Liver (tissue), 8 donors: ENCODE measurements at regions not wholly inside any gene's neighbourhood (a gene's known extent, or its start where the extent isn't known, plus 50 kb on each side); places are given as distances from the start of the nearest gene placed in this dataset.

Source experiments
- DNase-seq: peaks from one replicate; pipeline ENCODE4 v3.0.0-alpha.2; 2017; ENCODE audit warnings: low spot score
- H3K27ac ChIP-seq, 2 donors: one replicate each; pipeline ENCODE4 v1.7.0; 2013; ENCODE audit warnings: inconsistent platforms in 2 of 2, low read length in 2 of 2, control low read depth in 1 of 2, low read depth in 1 of 2, mild to moderate bottlenecking in 1 of 2
- H3K27me3 ChIP-seq, 4 donors: one replicate each; pipeline versions ENCODE4 v1.6.1 to v1.7.0; 2013; ENCODE audit warnings: low read length in 3 of 4, inconsistent platforms in 1 of 4, mild to moderate bottlenecking in 1 of 4, moderate library complexity in 1 of 4; ENCODE audit not compliant: control insufficient read depth in 4 of 4, insufficient read depth in 4 of 4
- H3K36me3 ChIP-seq, 4 donors: one replicate each; pipeline versions ENCODE4 v1.6.1 to v1.7.0; 2013; ENCODE audit warnings: low read length in 3 of 4, mild to moderate bottlenecking in 3 of 4, low read depth in 1 of 4, moderate library complexity in 1 of 4; ENCODE audit not compliant: control insufficient read depth in 4 of 4, insufficient read depth in 3 of 4
- H3K4me1 ChIP-seq, 4 donors: one replicate each; pipeline versions ENCODE4 v1.6.1 to v1.7.0; 2013; ENCODE audit warnings: low read length in 3 of 4, mild to moderate bottlenecking in 3 of 4, moderate library complexity in 1 of 4; ENCODE audit not compliant: control insufficient read depth in 4 of 4, insufficient read depth in 4 of 4
- H3K4me3 ChIP-seq, 3 donors: one replicate each; pipeline versions ENCODE4 v1.6.1 to v1.7.0; 2013; ENCODE audit warnings: low read length in 3 of 3, control low read depth in 1 of 3, low read depth in 1 of 3, mild to moderate bottlenecking in 1 of 3
- H3K9ac ChIP-seq, 2 donors: one replicate each; pipeline ENCODE4 v1.7.0; 2013; ENCODE audit warnings: low read length in 2 of 2, mild to moderate bottlenecking in 2 of 2, moderate library complexity in 2 of 2, control low read depth in 1 of 2, low read depth in 1 of 2
- H3K9me3 ChIP-seq, 4 donors: one replicate each; pipeline versions ENCODE4 v1.6.1 to v1.7.0; 2013; ENCODE audit warnings: low read length in 3 of 4; ENCODE audit not compliant: control insufficient read depth in 4 of 4
- EGR1 ChIP-seq, 2 donors: IDR thresholded peaks; 2 replicates each; pipeline ENCODE4 v1.6.1; 2016 to 2018; ENCODE audit warnings: antibody characterized with exemption in 2 of 2, low read depth in 2 of 2
- FOXA1 ChIP-seq: IDR thresholded peaks from 2 replicates; pipeline ENCODE4 v1.6.1; 2016; ENCODE audit warnings: antibody characterized with exemption
- FOXA2 ChIP-seq: IDR thresholded peaks from 2 replicates; pipeline ENCODE4 v1.6.1; 2016; ENCODE audit warnings: antibody characterized with exemption
- GABPA ChIP-seq, 2 donors: IDR thresholded peaks in 1 of 2; conservative IDR thresholded peaks in 1 of 2; 2 replicates each; pipeline ENCODE4 v1.6.1; 2016; ENCODE audit warnings: antibody characterized with exemption in 2 of 2, mild to moderate bottlenecking in 1 of 2, moderate library complexity in 1 of 2
- HNF4A ChIP-seq, 2 donors: conservative IDR thresholded peaks; 2 replicates each; pipeline ENCODE4 v1.6.1; 2016; ENCODE audit warnings: antibody characterized with exemption in 2 of 2, mild to moderate bottlenecking in 2 of 2
- HNF4G ChIP-seq: IDR thresholded peaks from 2 replicates; pipeline ENCODE4 v1.6.1; 2016; ENCODE audit warnings: antibody characterized with exemption
- JUND ChIP-seq, 2 donors: IDR thresholded peaks; 2 replicates each; pipeline ENCODE4 v1.6.1; 2016; ENCODE audit warnings: antibody characterized with exemption in 2 of 2
- NR2F2 ChIP-seq: IDR thresholded peaks from 2 replicates; pipeline ENCODE4 v1.6.1; 2016; ENCODE audit warnings: antibody characterized with exemption
- RAD21 ChIP-seq, 2 donors: IDR thresholded peaks; 2 replicates each; pipeline ENCODE4 v1.6.1; 2016; ENCODE audit warnings: antibody characterized with exemption in 2 of 2, mild to moderate bottlenecking in 2 of 2
- RXRA ChIP-seq, 2 donors: IDR thresholded peaks; 2 replicates each; pipeline ENCODE4 v1.6.1; 2017 to 2018; ENCODE audit warnings: antibody characterized with exemption in 2 of 2, mild to moderate bottlenecking in 1 of 2
- SP1 ChIP-seq: IDR thresholded peaks from 2 replicates; pipeline ENCODE4 v1.6.1; 2018; ENCODE audit warnings: antibody characterized with exemption, mild to moderate bottlenecking
- YY1 ChIP-seq: IDR thresholded peaks from 2 replicates; pipeline ENCODE4 v1.6.1; 2016; ENCODE audit warnings: antibody characterized with exemption, mild to moderate bottlenecking
- WGBS: extraction: QIAGEN DNeasy Blood & Tissue Kit; methylation state at CpG from one replicate; pipeline ENCODE4 v1.1.7; 2013; 5-methylcytosine and 5-hydroxymethylcytosine counted together
- TF ChIP-seq, protein P1 (sequence below): IDR thresholded peaks from 2 replicates; pipeline ENCODE4 v1.6.1; 2016; ENCODE audit warnings: antibody characterized with exemption
- TF ChIP-seq, protein P2 (sequence below): IDR thresholded peaks from 2 replicates; pipeline ENCODE4 v1.6.1; 2016; ENCODE audit warnings: antibody characterized with exemption, mild to moderate bottlenecking
- TF ChIP-seq, protein P3 (sequence below): IDR thresholded peaks from 2 replicates; pipeline ENCODE4 v1.6.1; 2016; ENCODE audit warnings: antibody characterized with exemption
- TF ChIP-seq, protein P4 (sequence below): fragments of 150-350 bp; IDR thresholded peaks from 2 replicates; pipeline ENCODE4 v1.5.1; 2017; ENCODE audit warnings: improper control_type of control experiment, low read depth, low read length; ENCODE audit not compliant: missing input control
- TF ChIP-seq, protein P5 (sequence below): IDR thresholded peaks from 2 replicates; pipeline ENCODE4 v1.6.1; 2016; ENCODE audit warnings: antibody characterized with exemption
- donor health status: healthy.
- donor health status: healthy.
- donor health status: healthy.
- donor health status: healthy.
- donor health status: healthy.

DNA sequence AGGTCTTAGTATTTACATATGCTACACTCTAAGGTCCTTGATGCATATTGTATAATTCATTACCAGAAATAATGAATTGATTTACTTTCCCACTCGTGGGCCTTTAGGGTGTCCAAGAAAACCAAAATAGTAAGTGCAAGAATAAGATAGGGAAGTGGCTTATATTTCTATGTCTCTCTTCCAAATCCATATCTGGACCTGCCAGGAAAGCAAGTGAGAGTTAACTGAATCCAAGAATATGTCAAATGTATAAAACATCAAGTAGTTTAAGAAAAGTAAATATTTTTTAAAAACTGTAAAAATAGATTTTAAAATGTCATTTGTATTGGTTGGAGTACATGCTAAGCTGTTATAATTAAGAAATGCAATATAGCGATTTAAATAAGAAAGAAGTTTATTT is 1072.1 kb downstream of the OTOL1 start:
- 69% methylated on average over 2 of the region's 2 CpGs for WGBS
- no peak for DNase-seq
- no peak overlapping the region for H3K9ac ChIP-seq
- TF ChIP-seq, protein P1, sequence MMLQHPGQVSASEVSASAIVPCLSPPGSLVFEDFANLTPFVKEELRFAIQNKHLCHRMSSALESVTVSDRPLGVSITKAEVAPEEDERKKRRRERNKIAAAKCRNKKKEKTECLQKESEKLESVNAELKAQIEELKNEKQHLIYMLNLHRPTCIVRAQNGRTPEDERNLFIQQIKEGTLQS = no peak
- TF ChIP-seq YY1 (no peak), FOXA2 (no peak), FOXA1 (no peak), GABPA (IDR thresholded peaks at IDR 0.05 in 1 of 2, conservative IDR thresholded peaks at IDR 0.05 in 1 of 2) (no peak), RAD21 (IDR thresholded peaks at IDR 0.05) (no peak), HNF4A (conservative IDR thresholded peaks at IDR 0.05) (no peak), JUND (IDR thresholded peaks at IDR 0.05) (no peak)
- TF ChIP-seq, protein P2, sequence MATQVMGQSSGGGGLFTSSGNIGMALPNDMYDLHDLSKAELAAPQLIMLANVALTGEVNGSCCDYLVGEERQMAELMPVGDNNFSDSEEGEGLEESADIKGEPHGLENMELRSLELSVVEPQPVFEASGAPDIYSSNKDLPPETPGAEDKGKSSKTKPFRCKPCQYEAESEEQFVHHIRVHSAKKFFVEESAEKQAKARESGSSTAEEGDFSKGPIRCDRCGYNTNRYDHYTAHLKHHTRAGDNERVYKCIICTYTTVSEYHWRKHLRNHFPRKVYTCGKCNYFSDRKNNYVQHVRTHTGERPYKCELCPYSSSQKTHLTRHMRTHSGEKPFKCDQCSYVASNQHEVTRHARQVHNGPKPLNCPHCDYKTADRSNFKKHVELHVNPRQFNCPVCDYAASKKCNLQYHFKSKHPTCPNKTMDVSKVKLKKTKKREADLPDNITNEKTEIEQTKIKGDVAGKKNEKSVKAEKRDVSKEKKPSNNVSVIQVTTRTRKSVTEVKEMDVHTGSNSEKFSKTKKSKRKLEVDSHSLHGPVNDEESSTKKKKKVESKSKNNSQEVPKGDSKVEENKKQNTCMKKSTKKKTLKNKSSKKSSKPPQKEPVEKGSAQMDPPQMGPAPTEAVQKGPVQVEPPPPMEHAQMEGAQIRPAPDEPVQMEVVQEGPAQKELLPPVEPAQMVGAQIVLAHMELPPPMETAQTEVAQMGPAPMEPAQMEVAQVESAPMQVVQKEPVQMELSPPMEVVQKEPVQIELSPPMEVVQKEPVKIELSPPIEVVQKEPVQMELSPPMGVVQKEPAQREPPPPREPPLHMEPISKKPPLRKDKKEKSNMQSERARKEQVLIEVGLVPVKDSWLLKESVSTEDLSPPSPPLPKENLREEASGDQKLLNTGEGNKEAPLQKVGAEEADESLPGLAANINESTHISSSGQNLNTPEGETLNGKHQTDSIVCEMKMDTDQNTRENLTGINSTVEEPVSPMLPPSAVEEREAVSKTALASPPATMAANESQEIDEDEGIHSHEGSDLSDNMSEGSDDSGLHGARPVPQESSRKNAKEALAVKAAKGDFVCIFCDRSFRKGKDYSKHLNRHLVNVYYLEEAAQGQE = no peak
- H3K36me3 ChIP-seq = no peaks in the 10 kb centered on the region
- H3K27me3 ChIP-seq = peaks cover 0 to 2% (median 0%) of the 10 kb centered on the region in 4 donors
- no peak overlapping the region for H3K27ac ChIP-seq
- no peaks in the 10 kb centered on the region for H3K9me3 ChIP-seq
- peaks cover 0 to 2% (median 0%) of the 10 kb centered on the region in 4 donors for H3K4me1 ChIP-seq
- H3K4me3 ChIP-seq = no peak overlapping the region

DNA sequence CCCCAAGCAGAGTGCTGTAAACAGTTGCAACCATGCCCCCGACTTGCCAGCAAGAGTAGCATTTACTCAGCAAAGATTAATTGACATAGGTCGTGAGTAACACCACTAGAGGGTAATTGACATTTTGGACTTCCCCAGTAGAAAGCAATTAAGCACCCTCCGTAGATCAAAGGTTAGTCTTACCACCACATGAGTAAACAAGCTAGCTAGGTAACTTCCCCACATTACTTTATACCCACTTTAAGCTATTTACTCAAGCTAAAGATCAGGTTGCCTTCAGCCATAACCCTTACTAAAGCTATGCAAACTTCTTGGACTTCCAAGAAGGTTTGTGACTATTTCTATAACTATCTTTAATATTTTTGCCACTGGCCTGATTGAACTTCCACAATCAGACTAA is 1072.7 kb downstream of the OTOL1 start:
- H3K4me1 ChIP-seq = peaks cover 0 to 2% (median 0%) of the 10 kb centered on the region in 4 donors
- no peaks in the 10 kb centered on the region for H3K9me3 ChIP-seq
- no peak overlapping the region for H3K9ac ChIP-seq
- no peaks in the 10 kb centered on the region for H3K36me3 ChIP-seq
- DNase-seq = no peak
- H3K4me3 ChIP-seq = no peak overlapping the region
- no peak overlapping the region for H3K27ac ChIP-seq
- TF ChIP-seq GABPA (IDR thresholded peaks at IDR 0.05 in 1 of 2, conservative IDR thresholded peaks at IDR 0.05 in 1 of 2) (no peak), FOXA2 (no peak), SP1 (no peak), RAD21 (IDR thresholded peaks at IDR 0.05) (no peak), RXRA (IDR thresholded peaks at IDR 0.05) (no peak), HNF4G (no peak), FOXA1 (no peak), EGR1 (IDR thresholded peaks at IDR 0.05; ENCODE audit: low read depth in 2 of 2) (no peak), YY1 (no peak), HNF4A (conservative IDR thresholded peaks at IDR 0.05) (no peak), NR2F2 (no peak), JUND (IDR thresholded peaks at IDR 0.05) (no peak)
- TF ChIP-seq, protein P3, sequence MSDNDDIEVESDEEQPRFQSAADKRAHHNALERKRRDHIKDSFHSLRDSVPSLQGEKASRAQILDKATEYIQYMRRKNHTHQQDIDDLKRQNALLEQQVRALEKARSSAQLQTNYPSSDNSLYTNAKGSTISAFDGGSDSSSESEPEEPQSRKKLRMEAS = no peak
- TF ChIP-seq, protein P2 = no peak
- TF ChIP-seq, protein P4, sequence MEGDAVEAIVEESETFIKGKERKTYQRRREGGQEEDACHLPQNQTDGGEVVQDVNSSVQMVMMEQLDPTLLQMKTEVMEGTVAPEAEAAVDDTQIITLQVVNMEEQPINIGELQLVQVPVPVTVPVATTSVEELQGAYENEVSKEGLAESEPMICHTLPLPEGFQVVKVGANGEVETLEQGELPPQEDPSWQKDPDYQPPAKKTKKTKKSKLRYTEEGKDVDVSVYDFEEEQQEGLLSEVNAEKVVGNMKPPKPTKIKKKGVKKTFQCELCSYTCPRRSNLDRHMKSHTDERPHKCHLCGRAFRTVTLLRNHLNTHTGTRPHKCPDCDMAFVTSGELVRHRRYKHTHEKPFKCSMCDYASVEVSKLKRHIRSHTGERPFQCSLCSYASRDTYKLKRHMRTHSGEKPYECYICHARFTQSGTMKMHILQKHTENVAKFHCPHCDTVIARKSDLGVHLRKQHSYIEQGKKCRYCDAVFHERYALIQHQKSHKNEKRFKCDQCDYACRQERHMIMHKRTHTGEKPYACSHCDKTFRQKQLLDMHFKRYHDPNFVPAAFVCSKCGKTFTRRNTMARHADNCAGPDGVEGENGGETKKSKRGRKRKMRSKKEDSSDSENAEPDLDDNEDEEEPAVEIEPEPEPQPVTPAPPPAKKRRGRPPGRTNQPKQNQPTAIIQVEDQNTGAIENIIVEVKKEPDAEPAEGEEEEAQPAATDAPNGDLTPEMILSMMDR = no peak
- TF ChIP-seq, protein P1 = no peak
- TF ChIP-seq, protein P5, sequence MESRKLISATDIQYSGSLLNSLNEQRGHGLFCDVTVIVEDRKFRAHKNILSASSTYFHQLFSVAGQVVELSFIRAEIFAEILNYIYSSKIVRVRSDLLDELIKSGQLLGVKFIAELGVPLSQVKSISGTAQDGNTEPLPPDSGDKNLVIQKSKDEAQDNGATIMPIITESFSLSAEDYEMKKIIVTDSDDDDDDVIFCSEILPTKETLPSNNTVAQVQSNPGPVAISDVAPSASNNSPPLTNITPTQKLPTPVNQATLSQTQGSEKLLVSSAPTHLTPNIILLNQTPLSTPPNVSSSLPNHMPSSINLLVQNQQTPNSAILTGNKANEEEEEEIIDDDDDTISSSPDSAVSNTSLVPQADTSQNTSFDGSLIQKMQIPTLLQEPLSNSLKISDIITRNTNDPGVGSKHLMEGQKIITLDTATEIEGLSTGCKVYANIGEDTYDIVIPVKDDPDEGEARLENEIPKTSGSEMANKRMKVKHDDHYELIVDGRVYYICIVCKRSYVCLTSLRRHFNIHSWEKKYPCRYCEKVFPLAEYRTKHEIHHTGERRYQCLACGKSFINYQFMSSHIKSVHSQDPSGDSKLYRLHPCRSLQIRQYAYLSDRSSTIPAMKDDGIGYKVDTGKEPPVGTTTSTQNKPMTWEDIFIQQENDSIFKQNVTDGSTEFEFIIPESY = no peak
- H3K27me3 ChIP-seq = peaks cover 0 to 2% (median 0%) of the 10 kb centered on the region in 4 donors
- 15% methylated on average over 3 of the region's 3 CpGs for WGBS
